Upper lobe of right lung (tissue), 1 donor: ENCODE measurements at regions not wholly inside any gene's neighbourhood (a gene's known extent, or its start where the extent isn't known, plus 50 kb on each side); places are given as distances from the start of the nearest gene placed in this dataset.

Experiments used
- ATAC-seq: fragments of 200-7000 bp; cut with Tn5 transposase; one replicate; pipeline ENCODE4 v1.9.1; 2020; ENCODE audit warnings: mild to moderate bottlenecking, moderate library complexity
- DNase-seq: peaks from one replicate; pipeline ENCODE4 v3.0.0-alpha.2; 2020
- H3K27ac ChIP-seq: fragments of 200-600 bp; one replicate; pipeline ENCODE4 v1.8.0; 2022
- H3K27me3 ChIP-seq: fragments of 200-600 bp; one replicate; pipeline ENCODE4 v1.8.0; 2022; ENCODE audit warnings: mild to moderate bottlenecking
- H3K36me3 ChIP-seq: fragments of 200-600 bp; one replicate; pipeline ENCODE4 v1.8.0; 2022
- H3K4me1 ChIP-seq: fragments of 200-600 bp; one replicate; pipeline ENCODE4 v1.8.0; 2022
- H3K4me3 ChIP-seq: fragments of 200-600 bp; one replicate; pipeline ENCODE4 v1.8.0; 2022; ENCODE audit warnings: mild to moderate bottlenecking
- H3K9me3 ChIP-seq: fragments of 200-600 bp; one replicate; pipeline ENCODE4 v1.8.0; 2022
- CTCF ChIP-seq: fragments of 200-600 bp; IDR thresholded peaks from one replicate; pipeline ENCODE4 v1.8.0; 2022; ENCODE audit warnings: antibody characterized with exemption
- intact Hi-C: fragments of 100-400 bp; cut with DNase I; formaldehyde crosslinking; loops from one replicate; pipeline ENCODE4 v1.11.0; 2022
- donor health status: DM: no; HTN: yes; CAD: no; lungs with severe emphysema.

GRCh38 chr2:150371044-150371818, 116.2 kb downstream of the RND3 start:
- intact Hi-C loops = no loop called here
- no peaks in the 10 kb centered on the region for H3K4me1 ChIP-seq
- no peaks in the 10 kb centered on the region for H3K9me3 ChIP-seq
- H3K36me3 ChIP-seq = no peaks in the 10 kb centered on the region
- H3K27me3 ChIP-seq = no peaks in the 10 kb centered on the region
- TF ChIP-seq CTCF = no peak
- no peak overlapping the region for H3K27ac ChIP-seq
- ATAC-seq (peak; percentile 54), DNase-seq (no peak)
- H3K4me3 ChIP-seq = no peak overlapping the region

- ATAC-seq = no peak
- intact Hi-C loops = no loop called here
- no peak for DNase-seq
- H3K27me3 ChIP-seq = no peaks in the 10 kb centered on the region
- no peaks in the 10 kb centered on the region for H3K4me1 ChIP-seq
- no peak overlapping the region for H3K27ac ChIP-seq
- H3K36me3 ChIP-seq = no peaks in the 10 kb centered on the region
- no peaks in the 10 kb centered on the region for H3K9me3 ChIP-seq
- no peak overlapping the region for H3K4me3 ChIP-seq
- no peak for TF ChIP-seq CTCF
Measured at GRCh38 chr2:150370561-150370960, 116.9 kb downstream of the RND3 start.

GRCh38 chr2:150369862-150370261, 117.6 kb downstream of the RND3 start:
- intact Hi-C loops = no loop called here
- Histone ChIP-seq H3K4me1 (no peaks in the 10 kb centered on the region), H3K27ac (no peak overlapping the region), H3K27me3 (no peaks in the 10 kb centered on the region), H3K36me3 (no peaks in the 10 kb centered on the region), H3K9me3 (no peaks in the 10 kb centered on the region), H3K4me3 (no peak overlapping the region)
- DNase-seq = peak; percentile 51
- TF ChIP-seq CTCF = no peak
- peak; percentile 39 for ATAC-seq

GRCh38 chr2:150358468-150358807, 129.0 kb downstream of the RND3 start:
- Histone ChIP-seq H3K4me3 (no peak overlapping the region), H3K27me3 (no peaks in the 10 kb centered on the region), H3K9me3 (no peaks in the 10 kb centered on the region), H3K36me3 (no peaks in the 10 kb centered on the region), H3K27ac (no peak overlapping the region), H3K4me1 (no peaks in the 10 kb centered on the region)
- DNase-seq (no peak), ATAC-seq (no peak)
- TF ChIP-seq CTCF = no peak
- intact Hi-C loops = no loop called here

GRCh38 chr2:150357770-150358467, 129.5 kb downstream of the RND3 start:
- intact Hi-C loops = no loop called here
- no peak overlapping the region for H3K27ac ChIP-seq
- H3K27me3 ChIP-seq = no peaks in the 10 kb centered on the region
- H3K4me3 ChIP-seq = no peak overlapping the region
- H3K9me3 ChIP-seq = no peaks in the 10 kb centered on the region
- no peak for ATAC-seq
- no peaks in the 10 kb centered on the region for H3K4me1 ChIP-seq
- no peaks in the 10 kb centered on the region for H3K36me3 ChIP-seq
- TF ChIP-seq CTCF = no peak
- no peak for DNase-seq
